HG03280 (cell line): ENCODE measurements at regions not wholly inside any gene's neighbourhood (a gene's known extent, or its start where the extent isn't known, plus 50 kb on each side); places are given as distances from the start of the nearest gene placed in this dataset.

Source experiments
- ATAC-seq: cut with Tn5 transposase; IDR thresholded peaks from one replicate; pipeline ENCODE4 v1.9.1; 2021; ENCODE audit warnings: mild to moderate bottlenecking, moderate library complexity; ENCODE audit not compliant: unreplicated experiment

DNA sequence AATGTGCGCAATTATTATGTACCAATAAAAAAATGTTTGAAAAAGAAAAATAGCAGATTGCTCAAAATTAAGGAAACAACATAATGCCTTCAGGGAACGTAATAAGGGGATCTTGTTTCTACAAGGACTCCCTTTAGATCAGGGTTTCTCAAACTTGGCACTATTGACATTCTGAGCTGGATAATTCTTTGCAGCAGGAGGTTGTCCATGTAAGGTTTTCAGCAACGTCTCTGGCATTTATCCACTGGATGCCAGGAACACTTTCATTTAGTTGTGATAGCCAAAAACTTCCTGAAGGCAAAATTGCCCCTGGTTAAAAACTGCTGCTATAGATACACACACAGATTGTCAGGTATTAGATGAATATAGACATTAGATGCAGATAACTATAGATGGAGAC, 666.7 kb upstream of the ADAMTS5 start:
- ATAC-seq = no peak

GRCh38 chr21:27631471-27631870, 664.6 kb upstream of the ADAMTS5 start:
- no peak for ATAC-seq

GRCh38 chr21:27622631-27623030, 655.7 kb upstream of the ADAMTS5 start:
- ATAC-seq = no peak

- no peak for ATAC-seq
These were observed 647.3 kb upstream of the ADAMTS5 start for GRCh38 chr21:27614231-27614630.

- no peak for ATAC-seq
These were observed 639.5 kb upstream of the ADAMTS5 start for GRCh38 chr21:27606422-27606821.

DNA sequence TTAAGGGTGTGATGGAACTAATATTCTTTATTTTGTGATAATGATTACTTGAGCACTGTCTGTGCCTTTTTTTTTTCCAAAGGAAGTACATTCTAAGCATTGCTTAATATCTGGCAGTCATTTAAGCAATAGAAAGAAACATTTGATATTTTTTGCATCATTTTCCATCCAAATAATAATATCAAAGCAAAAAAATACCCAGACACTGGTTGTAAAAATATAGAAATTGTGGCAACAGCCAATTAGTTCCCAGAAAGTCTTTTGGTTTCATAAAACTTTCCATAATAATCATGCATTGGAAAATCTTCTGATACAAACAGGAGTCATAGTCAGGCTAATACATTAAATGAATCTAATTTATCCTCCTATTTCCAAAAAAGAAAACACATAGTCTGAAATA, 629.3 kb upstream of the ADAMTS5 start:
- ATAC-seq = no peak

DNA sequence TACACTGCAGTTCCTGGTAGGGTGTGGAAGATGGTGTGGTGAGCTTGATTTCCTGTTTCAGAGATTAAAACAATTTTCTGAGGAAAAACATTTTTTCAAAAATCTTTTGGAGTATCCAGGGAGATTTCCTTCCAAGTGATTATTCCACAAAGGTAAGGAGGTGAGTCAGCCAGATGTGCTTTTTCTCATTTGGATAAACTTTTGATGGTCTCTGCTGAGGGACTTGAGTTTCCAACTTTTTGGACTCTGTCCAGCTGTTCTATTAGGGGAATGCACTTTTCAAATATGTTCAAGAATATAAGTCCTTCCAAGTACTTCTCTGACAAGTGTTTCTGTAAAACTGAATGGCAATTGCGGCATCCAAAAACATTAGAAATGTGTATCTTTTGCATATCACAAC, 628.8 kb upstream of the ADAMTS5 start:
- no peak for ATAC-seq

DNA sequence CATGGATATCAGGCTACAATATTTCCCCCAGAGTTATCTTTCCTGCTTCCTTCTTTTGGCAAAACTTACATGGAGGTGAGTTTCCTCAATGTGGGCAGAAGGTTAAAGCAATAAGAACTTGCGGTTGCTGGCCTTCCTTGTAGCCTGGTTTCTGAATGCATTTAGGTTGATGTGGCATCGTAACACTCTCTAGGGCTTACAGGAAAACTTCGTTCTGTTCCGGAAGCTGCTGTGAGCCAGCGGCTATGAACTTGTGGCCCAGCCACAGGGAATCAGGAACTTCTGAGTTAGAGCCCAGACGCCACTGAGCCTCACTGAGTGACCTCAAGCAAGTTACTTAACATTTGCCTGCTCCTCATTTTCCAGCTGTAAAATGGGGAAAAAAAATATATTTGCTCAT, 623.4 kb upstream of the ADAMTS5 start:
- no peak for ATAC-seq

- ATAC-seq = no peak
These were observed 622.9 kb upstream of the ADAMTS5 start for GRCh38 chr21:27589781-27590180.

DNA sequence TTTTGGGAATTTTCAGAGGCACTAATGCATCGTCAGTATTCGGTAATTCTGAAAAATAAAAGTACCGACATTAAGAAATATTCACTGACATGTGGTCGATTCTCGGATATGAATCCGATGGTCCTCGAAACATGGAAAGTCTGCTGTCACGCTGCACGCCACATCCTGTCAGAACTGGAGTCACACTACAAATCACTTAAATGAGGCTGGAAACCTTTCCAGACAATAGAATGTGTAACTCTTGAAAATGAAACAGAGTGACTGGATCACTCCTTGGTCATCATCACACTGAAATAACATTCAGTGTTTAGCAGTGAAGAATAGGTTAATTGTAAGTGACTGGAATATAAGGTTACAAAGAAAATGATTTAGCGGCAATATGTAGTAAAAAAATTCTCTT, 620.1 kb upstream of the ADAMTS5 start:
- no peak for ATAC-seq

GRCh38 chr21:27586326-27586725, 619.4 kb upstream of the ADAMTS5 start:
- no peak for ATAC-seq

- ATAC-seq = no peak
These were observed 617.4 kb upstream of the ADAMTS5 start for GRCh38 chr21:27584256-27584655.

- ATAC-seq = no peak
These were observed 616.1 kb upstream of the ADAMTS5 start for GRCh38 chr21:27582948-27583430.

GRCh38 chr21:27582246-27582947, 615.5 kb upstream of the ADAMTS5 start:
- no peak for ATAC-seq

GRCh38 chr21:27581168-27581567, 614.3 kb upstream of the ADAMTS5 start:
- no peak for ATAC-seq

DNA sequence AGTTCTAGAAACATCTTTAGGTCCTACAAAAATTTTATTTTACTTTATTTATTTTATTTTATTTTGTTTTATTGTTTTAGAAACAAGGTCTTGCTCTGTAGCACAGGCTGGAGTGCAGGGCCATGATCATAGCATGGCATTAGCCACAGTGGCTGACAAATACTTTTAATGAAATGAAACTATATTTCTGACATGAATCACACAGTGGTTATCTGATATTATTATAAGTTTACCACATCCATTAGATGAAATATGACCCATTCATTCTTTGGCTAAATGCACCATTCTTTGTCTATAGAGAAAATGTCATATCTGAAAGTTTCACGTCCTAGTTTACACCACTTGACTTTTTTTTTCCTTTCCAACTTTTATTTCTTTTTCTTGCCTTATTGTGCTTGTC, 613.4 kb upstream of the ADAMTS5 start:
- ATAC-seq = no peak

- ATAC-seq = no peak
These were observed 611.9 kb upstream of the ADAMTS5 start for GRCh38 chr21:27578741-27579265.

DNA sequence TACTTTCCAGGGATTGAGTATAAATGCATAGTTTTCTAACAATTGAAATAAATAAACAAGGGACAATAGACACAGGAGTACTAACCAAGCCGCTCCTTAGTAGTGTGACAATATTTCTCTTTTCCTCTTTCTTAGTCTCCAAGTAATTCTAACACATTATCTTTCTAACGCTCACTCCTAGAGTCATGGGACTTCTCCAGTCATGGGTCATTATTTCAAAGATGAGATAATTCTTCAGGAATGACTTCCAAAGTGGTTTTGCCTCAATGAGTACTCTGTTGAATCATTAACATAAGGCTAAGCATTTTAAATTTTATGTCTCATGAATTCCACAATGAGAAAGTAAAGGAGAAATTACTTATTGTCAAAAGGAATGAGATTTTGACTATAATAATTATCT, 605.8 kb upstream of the ADAMTS5 start:
- ATAC-seq = no peak

GRCh38 chr21:27571706-27572105, 604.8 kb upstream of the ADAMTS5 start:
- no peak for ATAC-seq

DNA sequence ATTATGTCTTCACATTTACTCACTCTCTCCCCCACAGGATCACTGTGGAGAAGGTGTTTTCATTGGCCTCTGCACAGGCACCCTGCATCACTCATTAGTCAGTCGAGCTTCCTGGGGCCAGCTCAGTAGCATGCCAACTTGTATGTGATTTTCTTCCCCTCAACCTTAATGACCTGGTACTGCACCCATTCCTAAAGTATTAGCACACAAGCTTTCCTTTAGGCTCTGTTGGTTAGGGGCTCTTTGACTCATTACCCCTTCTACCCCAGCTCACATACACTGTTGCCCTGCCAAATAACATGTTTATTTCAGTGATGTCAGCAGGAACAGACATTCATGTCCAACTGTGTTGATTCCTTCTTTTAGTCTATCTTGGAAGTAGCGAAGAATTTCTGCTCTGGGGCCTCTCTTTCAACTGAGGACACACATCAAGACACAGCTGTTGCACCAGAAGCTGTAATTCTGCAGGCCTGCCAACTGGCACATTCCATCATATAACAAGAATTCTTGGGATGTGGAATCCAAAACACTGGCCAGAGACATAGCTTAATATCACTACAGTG, 603.5 kb upstream of the ADAMTS5 start:
- no peak for ATAC-seq

GRCh38 chr21:27569831-27570230, 602.9 kb upstream of the ADAMTS5 start:
- no peak for ATAC-seq

GRCh38 chr21:27569091-27569490, 602.2 kb upstream of the ADAMTS5 start:
- ATAC-seq = no peak

DNA sequence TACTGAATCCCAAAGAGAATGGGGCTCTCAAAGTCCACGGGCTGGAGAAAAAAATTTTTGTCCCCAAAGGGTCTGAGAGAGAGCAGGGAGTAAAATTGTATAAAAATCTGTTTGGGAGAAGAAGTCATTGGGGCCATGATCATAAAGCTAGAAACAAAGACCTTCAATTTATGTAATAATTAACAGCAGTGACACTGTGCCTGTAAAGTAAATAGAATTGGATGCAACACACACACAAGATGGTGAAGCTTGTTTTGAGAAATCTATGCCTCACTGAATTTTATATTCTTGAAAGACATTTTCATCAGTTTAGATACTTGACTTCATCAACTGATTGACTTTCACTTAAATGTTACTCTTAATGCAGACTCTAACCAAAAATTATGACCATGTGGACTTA, 600.5 kb upstream of the ADAMTS5 start:
- no peak for ATAC-seq
